ENCODE measurements at regions not wholly inside any gene's neighbourhood (a gene's known extent, or its start where the extent isn't known, plus 50 kb on each side); places are given as distances from the start of the nearest gene placed in this dataset.
"Not testable (repeated sequence)": the region's sequence is repeated elsewhere in the genome, so short reads cannot be mapped to it uniquely, and the experiment has no call there.

DNA sequence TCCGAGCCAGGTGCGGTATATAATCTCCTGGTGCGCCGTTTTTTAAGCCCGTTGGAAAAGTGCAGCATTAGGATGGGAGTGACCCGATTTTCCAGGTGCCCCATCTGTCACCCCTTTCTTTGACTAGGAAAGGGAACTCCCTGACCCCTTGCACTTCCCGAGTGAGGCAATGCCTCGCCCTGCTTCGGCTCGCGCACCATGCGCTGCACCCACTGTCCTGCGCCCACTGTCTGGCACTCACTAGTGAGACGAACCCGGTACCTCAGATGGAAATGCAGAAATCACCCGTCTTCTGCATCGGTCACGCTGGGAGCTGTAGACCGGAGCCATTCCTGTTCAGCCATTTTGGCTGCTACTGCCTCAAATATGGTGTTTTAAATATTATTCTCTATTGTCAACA lies 198.0 kb downstream of the MEIS1 start:
- DNase-seq, result not testable (repeated sequence)

DNA sequence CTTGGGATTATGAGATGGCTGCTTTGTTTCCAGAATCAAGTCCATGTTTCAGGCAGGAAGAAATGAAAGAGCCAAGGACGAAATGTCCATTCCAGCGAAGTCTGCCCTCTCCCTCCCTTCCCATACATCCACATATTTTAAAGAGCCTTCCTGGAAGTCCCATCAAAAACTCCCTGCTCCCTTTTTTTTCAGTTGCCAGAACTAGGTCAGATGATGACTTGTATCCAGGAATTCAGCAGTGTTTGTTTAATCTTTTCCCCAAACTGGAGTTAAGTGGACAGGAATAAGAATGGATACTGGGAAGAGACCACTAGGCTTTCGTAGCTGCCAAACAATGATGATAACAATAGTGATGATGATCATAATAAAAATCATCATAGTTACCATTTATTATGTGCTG lies 198.7 kb downstream of the MEIS1 start:
- DNase-seq, result no peak

DNA sequence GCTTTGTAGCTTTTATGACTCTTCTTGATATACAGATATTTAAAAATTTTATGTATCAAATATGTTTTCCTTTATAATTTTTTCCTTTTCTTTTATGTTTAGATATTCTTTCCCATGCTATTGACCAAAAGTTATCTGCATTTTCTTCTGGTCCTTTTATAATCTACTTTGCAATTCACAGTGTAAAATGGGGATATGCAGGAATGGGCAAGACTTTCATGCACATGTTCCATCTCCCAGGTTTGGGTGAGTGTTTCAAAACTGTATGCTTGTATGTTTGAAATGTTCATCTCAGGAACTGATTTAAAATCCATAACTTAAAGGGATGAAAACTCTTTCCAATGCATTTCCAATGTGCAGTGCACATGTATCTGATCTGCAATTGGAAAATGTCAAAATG lies 199.9 kb downstream of the MEIS1 start:
- DNase-seq, result no peak

DNA sequence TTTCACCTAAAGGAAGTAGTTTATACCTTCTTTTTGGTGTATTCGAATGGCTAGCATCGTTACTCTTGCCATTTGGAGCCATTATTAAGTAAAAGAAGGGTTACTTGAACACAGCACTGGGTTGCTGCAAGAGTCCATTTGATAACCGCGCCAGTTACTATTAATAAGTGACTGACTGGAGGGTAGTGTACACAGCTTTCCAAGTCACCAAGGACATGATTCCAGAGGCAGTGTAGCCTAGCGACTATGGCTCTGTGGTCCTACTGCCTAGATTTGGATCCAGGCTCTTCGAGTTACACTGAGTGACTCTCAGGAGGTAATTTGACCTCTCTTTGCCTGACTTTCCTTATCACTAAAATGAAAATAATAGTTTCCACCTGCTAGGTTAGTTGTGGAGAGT lies 206.8 kb downstream of the MEIS1 start:
- DNase-seq, result no peak

DNA sequence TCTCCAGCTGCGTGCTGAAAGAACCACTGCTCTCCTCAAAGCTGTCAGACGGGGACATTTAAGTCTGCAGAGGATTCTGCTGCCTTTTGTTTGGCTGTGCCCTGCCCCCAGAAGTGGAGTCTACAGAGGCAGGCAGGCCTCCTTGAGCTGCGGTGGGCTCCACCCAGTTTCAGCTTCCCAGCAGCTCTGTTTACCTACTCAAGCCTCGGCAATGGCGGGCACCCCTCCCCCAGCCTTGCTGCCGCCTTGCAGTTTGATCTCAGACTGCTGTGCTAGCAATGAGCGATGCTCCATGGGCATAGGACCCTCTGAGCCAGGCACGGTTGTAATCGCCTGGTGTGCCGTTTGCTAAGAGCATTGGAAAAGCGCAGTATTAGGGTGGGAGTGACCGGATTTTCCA lies 213.2 kb downstream of the MEIS1 start:
- not testable (repeated sequence) for DNase-seq

DNA sequence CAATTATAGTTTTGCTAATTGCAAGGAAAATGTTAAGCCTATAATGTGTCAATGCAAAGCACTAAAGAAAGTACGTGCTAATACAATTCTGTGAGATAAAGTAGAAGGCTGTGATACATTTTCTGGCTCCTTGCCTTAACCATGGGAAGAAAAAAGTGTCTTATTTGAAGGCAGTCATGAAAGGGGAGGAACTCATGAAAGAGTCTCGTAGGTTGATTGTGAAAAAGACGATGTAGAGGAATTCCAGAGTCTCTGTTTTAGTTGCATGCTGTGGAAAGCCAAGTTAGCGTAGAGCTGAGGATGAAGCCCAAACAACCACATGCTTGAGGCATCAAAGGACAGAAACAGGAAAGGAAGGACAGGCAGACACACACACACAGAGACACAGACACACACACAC lies 214.1 kb downstream of the MEIS1 start:
- no peak for DNase-seq

DNA sequence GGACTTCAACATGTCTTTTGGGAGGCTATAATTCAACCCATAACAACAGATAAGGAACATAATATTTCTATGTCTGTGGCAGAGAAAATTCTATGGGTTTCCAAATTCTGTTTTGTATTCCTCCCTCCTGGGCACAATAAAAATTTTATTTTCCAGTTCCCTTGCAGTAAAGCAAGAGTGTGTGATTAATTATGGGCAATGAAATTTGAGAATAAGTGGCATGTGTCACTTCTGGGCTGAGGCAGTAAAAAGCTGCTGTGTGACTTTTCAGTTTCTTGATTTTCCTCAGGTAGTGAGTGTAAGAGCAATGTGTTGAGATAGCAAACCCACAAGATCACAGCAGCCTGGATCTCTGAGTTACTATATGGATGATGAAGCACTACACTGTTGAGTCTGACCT lies 216.4 kb downstream of the MEIS1 start:
- DNase-seq, result no peak

DNA sequence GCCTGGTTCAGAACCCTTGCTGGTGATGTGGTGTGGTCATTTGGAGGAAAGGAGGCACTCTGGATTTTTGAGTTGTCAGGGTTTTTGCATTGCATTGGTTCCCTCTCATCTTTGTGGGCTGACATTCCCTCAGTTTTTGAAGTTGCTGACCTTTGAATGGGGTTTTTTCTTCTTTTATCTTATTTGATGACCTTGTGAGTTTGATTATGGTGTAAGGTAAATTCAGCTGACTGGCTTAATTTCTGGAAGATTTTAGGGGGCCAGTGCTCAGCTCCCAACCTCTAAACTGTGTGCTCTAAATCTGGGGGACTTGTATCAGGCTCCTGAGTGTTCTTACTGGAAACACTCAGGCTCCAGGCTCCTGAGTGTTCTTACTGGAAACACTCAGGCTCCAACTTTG lies 225.9 kb downstream of the MEIS1 start:
- no peak for DNase-seq

DNA sequence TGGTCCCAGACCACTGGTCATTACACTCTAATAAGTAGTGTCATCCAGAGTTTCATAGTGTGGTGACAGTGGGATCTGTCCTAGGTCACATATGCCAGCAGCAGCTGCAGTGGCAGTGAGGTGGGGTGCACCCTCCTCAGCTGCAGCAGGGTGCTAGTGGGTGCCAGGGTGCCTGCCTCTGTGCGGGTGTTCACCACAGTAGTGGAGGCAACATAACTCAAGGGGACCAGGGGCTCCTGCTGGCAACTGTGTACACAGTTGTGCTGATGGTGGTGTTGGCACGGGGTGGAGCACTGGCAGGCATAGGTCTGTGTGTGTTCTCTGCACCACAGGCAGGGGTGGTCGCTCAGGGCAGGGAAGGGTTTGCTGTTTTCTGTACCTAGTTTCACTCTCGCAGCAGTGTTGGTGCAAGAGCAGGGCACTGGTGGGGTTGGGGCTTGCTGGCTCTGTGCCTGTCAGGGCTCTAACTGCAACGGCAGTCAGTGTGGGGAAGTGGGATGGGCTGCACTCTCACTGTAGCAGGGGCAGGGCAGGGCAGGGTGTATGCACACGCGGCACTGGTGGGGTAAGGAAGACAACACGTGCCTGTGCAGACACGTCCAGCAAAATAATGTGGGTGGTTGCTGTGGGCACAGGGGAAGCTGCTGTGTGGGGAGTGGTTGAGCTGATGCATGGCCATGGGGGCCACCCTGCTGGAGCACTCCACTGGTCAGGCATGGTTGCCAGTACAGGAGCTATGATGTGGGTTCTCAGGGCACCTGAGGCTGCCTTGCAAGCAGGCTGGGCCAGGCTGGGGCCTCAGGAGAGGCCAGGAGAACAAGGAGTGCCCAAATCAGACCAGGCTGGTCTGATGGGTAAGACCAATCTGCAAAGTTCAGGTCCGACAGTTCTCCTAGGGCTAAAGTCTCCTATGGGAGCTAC lies 226.6 kb downstream of the MEIS1 start:
- no peak for DNase-seq

DNA sequence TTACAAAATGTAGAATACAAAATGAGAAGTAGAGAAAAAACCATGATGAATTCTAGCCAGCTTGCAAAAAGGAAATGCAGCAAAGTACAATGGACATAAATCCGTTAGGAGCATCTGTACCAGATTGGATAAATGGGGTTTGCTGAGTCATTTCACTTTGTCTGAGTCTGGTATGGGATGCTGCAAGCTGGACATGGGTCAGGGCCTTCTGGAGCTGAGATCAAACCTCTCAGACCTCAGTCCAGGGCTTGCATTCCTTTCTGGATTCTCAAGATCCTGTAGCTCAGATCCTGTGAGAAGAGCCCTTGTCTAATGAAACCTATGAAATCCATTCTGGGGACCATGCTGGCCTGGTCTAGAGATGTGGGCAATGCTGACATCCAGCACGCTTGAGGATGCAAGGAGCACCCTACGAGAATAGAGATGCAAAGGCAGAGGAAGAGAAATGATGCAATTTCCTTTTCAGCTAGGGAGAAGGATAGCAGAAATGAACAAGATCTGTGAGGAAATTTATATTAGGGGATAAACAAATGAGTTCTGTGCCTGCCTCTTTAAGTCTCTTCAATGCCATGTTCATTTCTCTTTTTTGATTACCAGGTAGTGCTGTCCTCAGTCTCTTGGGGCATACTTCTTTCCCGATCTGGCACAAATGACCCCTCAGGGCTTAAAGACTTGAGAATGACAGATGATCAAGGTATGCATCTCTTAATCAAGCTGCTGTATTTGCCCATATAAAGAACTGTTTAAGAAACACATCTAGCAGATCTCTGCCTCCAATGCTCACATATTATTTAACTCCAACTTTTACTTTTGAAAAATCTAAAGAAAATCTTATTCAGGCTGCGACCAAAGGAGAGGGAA lies 230.4 kb downstream of the MEIS1 start:
- DNase-seq, result no peak

DNA sequence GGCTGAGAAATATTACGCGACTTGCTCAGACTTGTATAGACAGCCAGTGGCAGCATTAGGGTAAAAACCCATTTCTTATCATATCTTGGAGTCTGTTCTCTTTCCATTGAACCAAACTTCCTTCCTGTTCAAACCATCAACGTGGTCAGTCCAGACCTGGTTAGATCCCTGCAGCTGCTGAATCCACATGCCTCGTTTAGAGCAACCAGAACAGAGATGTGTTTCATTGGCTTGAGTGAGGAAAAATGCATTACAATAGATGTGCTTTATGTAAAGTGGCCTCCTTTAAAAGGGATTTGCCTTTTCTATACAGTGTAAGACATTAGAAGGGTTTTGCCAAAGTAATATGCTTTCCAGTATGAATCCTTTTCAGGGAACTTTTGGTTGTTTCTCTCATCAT lies 232.4 kb downstream of the MEIS1 start:
- DNase-seq, result no peak

DNA sequence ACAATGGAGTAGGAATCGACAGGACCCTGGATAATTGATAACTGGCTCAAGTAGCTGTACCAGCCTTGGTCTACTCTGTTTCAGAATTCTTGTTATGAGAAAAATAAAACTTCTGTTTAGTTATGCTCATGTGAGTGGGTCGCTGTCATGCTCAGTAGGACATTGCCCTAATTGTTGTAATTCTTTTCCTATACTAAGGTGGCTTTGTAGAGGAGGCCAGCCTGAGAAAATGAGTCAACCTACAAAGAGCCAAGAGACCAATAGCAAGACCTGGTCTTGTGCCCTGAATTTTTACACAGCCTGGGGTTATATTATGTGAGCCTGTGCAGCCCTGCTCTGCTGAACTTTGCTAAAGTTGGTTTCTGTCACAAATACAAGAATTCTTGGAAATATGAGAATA lies 238.4 kb downstream of the MEIS1 start:
- no peak for DNase-seq

DNA sequence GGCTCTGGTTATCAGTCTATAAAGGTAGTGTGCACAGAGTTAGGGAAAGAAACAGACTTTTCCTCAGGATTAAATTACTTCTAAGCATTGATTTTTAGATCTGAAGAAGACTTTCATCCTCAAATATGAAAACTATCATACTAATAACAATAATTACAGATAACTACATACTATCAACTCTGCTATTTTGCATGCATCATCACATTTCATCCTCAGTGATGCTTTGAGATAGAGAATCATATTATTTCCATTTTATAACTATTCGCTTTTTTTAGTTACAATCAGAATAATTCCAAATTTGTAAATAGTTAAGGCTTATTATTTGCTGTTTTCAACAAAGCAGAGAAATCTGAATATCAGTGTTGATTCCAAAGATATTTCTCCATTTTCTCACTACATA lies 239.2 kb downstream of the MEIS1 start:
- no peak for DNase-seq

DNA sequence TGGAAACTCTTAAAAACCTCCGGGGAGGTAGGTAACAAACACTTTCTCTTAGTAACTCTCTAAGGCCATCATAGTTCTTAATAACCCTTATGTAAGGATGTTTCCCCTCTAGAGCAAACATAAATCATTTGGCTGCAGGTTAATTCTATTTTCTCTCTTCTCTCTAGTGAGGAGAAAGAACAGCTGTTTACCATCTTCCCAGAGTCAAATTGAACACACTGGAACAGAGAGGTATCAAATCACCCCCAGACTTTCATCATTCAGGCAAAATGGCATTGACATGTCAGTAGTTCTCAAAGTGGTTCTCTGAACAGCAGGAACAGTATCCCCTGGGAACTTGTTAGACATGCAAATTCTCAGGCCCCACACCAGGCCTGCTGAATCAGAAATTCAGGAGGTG lies 240.7 kb downstream of the MEIS1 start:
- DNase-seq, result no peak

DNA sequence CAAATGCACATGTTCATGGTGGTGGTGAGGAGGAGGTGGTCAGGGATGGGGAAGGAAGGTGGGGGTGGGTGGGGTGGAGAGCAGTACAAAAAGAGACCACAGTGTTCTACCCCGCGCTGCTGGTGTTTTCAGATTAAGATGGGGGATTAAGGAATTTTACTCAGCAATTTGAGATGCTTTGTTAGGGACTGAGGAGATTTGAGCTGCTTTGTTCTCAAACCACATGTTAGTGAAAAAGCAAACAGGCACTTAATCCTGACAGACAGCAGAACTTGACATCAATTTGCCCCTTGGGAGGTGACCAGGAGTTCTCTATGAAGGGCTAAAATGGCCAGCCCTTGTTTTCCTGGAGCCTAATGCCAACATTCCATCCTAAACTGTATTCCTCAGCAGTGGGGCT lies 244.5 kb downstream of the MEIS1 start:
- DNase-seq, result no peak

DNA sequence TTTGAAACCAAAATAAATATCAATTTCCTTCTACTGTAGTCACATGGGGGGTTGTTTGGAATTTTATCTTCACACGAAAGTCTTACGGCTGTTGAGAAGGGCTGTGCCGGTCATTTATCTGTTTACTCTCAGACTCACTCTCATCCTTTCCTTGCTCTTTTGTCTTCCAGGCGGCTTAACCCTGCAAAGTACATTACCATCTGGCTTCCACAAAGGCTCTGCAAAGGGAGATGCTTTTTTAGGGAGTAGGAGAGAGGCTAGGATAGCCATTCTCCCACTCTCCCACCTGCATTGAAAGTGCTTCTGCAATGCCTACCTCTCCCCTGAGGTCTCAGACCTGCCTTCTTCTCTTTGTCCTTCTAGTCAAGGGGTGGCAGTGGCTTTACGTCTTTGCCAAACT lies 247.6 kb downstream of the MEIS1 start:
- DNase-seq, result no peak

DNA sequence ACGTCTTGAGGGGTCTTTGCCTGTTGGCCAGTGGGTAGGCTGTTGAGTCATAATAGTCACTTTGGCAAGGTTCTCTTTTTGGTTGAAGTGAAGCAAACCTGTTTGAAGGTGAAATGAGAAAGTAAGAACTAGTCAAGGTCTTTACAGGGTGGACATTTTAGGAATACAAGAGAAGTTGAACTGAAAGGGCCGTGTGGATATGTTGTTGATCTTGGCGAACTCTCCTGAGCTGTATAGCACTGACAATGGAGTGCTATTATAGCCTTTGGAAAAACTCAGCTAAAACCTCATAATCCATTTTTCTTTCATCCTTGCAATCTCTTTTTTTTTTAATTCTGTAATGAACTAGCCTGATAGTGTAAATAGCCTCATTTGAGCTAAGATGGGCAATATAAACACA lies 248.1 kb downstream of the MEIS1 start:
- DNase-seq, result no peak

DNA sequence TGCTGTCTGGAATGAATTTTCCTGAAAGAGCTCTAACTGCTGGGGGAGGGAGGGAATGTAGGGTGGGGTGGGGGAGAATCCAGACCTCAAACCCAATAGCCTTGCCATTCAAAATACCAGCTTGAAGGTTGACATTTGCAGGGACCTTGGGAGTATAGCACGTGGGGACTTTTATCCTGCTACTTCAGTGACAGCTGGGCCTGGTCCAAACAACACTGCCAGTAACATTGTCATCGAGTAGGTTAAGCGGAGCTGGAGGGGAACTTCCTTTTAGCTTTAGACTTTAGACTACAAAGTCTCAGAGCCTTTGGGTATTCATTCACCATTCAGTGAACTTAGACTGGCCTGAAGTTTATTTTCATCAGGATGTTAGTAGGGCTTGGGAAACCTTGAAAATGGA lies 248.7 kb downstream of the MEIS1 start:
- DNase-seq, result no peak

DNA sequence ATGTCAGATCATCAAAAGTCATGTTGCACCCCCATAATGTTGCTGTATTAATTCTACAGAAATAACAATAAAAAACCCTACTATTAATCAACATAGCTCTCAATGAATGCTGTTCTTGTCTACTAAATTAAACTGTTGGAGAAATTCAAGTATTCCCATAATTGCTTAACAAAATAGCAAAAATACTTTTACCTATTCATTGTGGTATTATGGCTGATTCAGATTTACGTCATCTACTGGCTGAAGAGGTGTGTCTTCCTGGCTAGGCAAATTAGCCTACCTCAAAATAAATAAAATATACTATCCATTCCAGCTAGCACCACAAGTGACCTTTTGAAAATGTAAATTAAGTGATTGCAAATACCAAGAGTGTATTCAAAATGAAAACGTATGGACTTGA lies 249.4 kb downstream of the MEIS1 start:
- DNase-seq, result no peak

DNA sequence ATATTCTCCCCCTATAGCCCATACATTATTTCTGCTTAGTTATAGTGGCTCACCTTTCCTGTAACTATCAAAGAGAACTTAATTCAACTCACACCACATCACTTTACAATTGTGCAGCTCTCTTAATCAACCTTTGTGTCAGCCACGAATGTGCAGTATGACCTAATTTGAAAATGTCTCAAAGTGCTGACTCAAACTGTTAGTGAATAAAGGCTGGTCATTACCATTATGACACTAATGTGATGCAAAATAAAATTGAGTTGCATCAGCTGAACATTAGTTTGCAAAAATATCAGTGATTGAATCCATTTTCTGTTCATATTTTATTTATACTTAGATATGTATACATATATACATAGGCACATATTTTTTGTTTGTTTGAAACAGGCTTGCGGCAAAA lies 251.8 kb downstream of the MEIS1 start:
- DNase-seq, result no peak

DNA sequence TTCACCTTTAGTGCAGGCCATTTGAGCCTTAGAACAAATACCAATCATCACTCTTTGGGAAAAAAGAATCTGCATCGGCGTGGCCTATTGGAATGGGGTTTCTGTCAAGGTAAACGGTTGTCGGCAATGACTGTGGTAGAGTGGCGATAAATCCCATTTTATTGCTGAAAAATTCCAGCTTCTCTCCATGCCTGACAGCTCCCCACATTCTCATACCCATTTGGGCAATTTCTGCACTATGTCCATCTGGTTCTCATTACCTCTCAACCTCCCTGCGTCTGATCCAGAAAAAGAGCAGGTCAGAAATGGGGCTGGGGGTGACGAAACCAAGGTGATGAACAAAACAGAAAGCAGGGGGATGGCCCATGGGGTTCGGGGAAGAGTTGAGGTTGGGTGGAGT lies 254.0 kb downstream of the MEIS1 start:
- no peak for DNase-seq

DNA sequence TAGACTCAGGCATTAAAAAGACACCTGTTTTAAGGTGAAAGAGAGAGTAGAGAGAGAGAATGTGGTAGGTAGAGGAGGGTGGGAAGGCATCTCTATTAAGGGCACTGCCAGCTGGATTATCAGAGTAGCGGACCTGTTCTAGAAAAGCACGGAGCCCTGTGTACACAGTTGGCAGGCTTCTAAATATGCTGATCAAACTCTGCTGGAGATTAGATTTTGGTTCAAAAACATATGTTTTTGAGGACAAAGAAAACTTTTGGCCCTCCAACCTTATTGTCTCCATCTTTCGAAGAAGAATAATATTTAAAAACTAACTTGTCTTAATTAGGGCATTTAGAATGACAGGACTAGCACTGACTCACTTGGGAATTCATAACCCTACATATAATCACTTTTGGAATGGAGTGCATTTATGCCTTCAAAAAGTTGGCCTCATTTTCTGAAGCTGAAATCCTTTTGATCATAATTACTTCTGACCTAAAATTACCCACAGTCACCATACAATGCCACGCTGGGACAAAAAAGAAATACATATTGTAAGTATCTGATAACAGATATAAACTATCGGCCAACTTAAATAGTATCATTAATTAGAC lies 254.6 kb downstream of the MEIS1 start:
- DNase-seq, result no peak

DNA sequence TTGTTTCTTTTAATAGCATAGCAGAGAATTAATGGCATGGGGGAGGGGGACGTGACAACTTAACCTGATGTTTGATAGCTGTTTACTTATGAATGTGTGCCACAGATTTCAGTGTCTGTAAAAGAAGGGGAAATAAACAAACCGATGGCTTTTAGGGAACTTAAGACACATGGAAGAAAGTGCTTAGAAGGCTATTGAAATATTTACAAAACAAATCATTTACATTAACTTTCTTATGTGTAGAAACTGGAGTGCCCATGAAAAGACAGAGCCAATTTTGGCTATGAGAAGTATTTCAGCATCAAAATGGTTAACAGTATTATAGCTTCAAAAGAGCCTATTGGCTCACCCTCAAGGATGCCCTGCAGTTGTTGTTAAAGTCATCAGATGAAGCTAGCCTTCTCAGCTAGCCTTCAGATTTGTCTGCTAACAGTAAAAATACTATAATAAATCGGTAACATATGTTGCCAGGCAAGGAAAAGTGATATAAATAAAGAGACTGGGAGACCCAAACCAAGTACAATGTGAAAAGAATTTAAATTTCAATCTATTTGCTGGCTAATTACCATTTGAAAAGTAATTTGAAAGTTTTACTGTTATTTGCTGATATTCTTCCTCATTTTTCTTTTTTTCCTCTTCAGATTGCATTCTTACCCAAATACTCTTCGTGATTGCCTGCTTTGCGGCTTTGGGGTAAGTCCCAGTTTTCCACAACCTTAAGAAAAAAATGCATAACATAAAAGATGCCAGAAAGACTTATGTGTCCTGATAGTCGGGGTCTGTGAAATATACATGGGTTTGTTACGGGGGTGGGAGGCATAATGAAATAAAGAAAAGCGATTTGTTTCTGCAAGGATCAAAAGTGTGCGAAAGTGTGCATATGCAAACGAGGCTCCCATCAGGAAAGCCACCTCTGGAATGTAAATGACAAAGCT lies 256.4 kb downstream of the MEIS1 start:
- no peak for DNase-seq

Measured in NCI-H510A (cell line).